ENCODE measurements at regions not wholly inside any gene's neighbourhood (a gene's known extent, or its start where the extent isn't known, plus 50 kb on each side); places are given as distances from the start of the nearest gene placed in this dataset.

DNA sequence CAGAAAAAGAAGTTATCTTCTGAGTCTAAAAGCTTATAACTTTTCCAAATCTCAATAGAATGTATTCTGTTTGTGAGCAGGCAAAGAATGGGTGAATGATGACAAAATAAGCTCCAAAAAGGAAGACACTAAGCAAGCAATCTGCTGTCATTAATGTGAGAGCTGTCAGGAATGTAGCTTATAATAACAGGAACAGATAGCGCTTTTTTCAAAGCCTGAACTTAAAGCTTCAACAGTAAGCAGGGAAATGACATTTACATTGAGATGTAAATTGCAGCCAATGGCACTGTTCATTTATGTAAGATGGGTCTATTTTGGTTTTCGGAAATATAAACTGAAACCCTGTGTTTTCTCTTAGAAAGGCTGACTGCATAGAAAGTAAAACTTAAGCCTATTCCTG, 1005.9 kb downstream of the PDHA2 start:
- TF ChIP-seq CTCF (conservative IDR thresholded peaks at IDR 0.05; ENCODE audit: low read length) (no peak), EZH2phosphoT487 (IDR thresholded peaks at IDR 0.05; ENCODE audit: borderline replicate concordance) (no peak)
